GM12873 (cell line): ENCODE measurements at regions not wholly inside any gene's neighbourhood (a gene's known extent, or its start where the extent isn't known, plus 50 kb on each side); places are given as distances from the start of the nearest gene placed in this dataset.

Experiments used
- CTCF ChIP-seq: IDR thresholded peaks from 2 replicates; pipeline ENCODE4 v1.5.1; 2012; ENCODE audit warnings: low read depth, mild to moderate bottlenecking, moderate library complexity, low read length, control low read depth; ENCODE audit not compliant: insufficient read depth; ENCODE audit errors: missing control alignments

- no peak for TF ChIP-seq CTCF
These were observed 83.0 kb downstream of the TMPRSS5 start for GRCh38 chr11:113623114-113623513.

- no peak for TF ChIP-seq CTCF
These were observed 87.7 kb downstream of the TMPRSS5 start for GRCh38 chr11:113618360-113618759.

- no peak for TF ChIP-seq CTCF
These were observed 90.3 kb downstream of the TMPRSS5 start for GRCh38 chr11:113615773-113616172.

GRCh38 chr11:113615098-113615497, 91.0 kb downstream of the TMPRSS5 start:
- TF ChIP-seq CTCF, result no peak

- TF ChIP-seq CTCF, result no peak
These were observed 92.0 kb downstream of the TMPRSS5 start for GRCh38 chr11:113614097-113614496.

GRCh38 chr11:113613619-113614018, 92.5 kb downstream of the TMPRSS5 start:
- TF ChIP-seq CTCF, result no peak

- no peak for TF ChIP-seq CTCF
These were observed 101.9 kb downstream of the TMPRSS5 start for GRCh38 chr11:113604186-113604585.

- TF ChIP-seq CTCF, result no peak
These were observed 102.6 kb downstream of the TMPRSS5 start for GRCh38 chr11:113603277-113604059.
